HG03196 (cell line): ENCODE measurements at regions not wholly inside any gene's neighbourhood (a gene's known extent, or its start where the extent isn't known, plus 50 kb on each side); places are given as distances from the start of the nearest gene placed in this dataset.

ENCODE experiments used
- ATAC-seq: cut with Tn5 transposase; IDR thresholded peaks from one replicate; pipeline ENCODE4 v1.9.1; 2021; ENCODE audit not compliant: unreplicated experiment

DNA sequence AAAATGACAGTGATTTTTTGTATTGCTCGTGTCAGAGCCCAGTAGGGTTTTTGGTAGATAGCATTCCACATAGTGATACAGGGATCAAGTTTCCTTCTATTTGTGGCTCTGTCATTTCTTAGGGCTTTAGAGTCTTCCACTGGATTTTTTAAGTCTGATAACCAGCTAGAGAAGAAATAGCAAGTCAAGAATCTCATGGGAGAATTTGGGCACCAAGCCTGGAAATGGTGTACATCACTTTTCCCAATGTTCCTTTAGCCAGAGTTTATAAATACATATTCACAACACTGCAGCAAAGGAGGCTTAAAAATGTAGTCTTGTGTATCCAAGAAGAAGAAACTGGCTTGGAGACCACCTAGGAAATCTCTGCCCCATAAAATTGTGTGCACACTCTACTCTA, 647.1 kb upstream of the KLF4 start:
- no peak for ATAC-seq

DNA sequence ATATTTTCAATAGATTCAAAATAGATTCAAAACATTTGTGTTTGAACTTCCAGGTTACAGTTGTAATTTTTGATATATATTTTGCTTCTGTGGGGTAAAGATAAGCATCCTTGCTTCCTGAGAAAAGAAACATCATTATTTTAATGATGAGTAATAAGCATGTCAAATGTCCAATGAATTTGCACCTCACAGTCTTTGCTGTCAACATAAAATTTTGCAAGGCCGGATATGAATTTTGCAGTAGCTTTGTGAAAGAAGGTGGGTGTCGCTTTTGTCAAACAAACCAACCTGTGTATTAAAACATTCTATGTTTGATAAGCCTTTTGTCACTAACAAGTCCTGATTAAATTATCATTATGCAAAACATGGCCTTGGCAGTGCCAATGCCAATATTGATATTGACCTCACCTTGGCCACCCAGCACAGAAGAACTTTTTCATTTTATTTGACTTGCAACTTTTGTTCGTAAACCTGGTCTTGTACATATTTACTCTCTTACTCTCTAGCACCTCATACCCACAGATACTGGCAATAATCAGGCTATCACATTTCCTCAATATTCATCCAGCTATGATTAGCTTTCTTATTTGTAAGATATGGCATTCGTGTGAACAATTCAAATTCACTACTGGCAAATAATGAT, 645.0 kb upstream of the KLF4 start:
- no peak for ATAC-seq

DNA sequence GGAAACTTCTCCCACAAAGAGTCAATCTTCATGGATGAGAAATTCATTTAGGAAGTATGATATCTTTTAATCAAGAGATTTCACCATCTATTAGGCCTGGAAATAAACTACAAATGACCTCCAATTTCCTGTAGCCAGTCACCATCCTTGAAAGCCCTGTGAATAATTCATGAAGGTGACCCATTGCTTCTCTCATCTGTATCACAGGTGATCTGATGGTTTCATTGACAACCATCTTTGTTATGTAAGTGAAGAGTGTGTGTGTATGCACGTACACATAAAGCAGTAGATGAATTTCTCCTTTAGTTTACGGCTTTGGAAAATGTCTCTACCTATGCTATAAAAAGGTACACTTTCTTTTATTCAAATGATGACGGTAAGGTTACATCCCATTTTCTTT, 644.1 kb upstream of the KLF4 start:
- no peak for ATAC-seq

DNA sequence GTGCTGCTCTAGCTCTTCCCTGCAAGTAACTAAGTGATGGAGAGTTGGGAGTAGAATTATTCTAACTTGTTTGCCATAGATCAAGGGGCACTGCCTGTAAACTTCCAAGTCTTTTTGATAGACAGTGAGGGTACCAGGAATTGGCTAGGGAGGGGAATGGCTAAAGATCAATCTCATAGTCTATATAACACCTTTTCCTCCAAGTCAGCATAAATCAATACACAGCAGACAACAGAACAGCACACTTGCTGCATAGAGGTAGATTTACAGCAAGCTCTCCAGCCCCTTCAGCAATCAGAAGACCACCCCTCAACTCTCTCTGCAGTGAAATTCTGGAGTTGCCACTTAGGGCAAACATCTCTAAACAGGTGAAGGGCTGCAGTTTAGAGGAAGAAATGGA, 643.5 kb upstream of the KLF4 start:
- ATAC-seq: no peak

DNA sequence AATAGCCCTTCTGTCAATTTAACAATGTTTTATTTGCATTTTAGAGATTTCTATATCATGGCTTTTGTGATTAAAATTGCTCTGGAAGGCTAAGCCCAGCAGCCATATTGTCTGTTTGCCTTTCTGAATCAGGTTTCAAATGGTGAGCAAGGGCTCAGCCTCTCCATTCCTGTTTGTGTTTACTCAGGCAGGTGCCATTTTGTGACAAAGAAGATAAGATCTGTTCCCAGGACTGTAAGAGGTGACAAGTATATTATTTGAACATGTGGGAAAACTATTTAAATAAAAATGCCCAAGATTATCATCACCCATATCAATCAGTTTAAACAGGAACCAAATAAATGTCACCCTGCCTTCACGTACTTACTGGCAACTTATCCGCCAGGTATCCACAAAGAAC, 641.3 kb upstream of the KLF4 start:
- no peak for ATAC-seq

DNA sequence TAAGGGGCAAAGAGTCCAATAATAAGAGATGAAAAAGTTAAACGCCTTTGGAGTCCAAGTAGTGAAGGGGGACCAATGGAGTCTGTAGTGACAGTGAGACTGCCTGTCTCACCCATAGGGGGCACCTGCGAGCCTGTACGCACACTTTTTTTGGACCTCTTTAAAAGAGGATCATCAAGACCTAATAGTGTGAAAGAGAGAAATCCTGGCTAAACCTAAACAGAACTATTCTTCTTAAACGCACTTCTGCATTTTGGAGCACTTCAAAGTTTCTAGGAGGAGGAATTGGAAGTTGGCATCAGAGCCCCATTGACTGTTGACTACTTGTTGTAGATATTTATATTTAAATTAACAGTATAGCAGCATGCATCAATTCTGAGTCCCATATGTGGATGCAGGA, 636.1 kb upstream of the KLF4 start:
- no peak for ATAC-seq

DNA sequence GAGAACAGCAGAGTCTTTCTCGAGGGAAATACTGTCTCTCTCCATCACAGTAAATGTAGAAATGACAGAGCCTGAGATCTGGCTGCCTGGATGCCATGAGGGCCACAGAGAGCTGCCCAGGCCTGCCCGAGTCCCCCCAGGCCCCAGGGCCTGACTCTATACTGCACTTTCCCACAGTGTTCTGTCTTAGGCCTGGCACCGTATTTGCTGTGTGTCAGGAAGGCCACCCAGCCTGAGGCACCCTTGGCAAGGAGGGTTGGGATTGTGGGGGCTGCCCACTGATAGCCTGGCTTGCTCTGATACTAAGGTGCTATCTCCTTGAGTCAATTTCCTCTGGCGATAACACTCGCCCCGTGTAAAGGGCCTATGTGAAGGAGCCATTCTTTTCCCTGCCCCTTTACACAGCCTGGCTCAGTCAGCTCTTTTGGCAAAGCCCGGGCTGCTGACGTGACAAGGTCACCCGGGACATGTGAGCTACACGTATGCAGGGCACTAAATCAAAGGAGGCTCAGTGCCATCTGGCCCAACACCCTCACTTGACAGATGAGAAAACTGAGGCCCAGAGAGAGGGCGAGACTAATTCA, 630.1 kb upstream of the KLF4 start:
- no peak for ATAC-seq

DNA sequence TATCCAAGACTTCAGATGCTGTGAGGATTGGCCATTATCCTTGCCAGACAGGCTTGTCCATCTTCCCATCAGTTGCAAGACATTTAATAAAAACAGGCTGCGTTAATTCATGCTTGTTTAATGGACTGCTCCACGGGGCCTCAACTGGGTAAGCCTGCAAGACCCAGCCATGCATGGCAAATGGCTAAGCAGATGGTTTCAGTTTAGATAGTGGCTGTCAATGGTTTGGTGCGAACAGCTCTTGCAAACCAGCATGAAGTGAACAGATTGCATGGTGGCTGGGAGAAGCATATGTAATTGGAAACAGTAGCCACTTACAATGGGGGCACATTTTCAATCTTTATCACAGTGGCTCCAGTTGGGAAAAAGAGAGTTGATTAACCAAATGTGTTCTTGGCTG, 628.2 kb upstream of the KLF4 start:
- ATAC-seq: no peak

DNA sequence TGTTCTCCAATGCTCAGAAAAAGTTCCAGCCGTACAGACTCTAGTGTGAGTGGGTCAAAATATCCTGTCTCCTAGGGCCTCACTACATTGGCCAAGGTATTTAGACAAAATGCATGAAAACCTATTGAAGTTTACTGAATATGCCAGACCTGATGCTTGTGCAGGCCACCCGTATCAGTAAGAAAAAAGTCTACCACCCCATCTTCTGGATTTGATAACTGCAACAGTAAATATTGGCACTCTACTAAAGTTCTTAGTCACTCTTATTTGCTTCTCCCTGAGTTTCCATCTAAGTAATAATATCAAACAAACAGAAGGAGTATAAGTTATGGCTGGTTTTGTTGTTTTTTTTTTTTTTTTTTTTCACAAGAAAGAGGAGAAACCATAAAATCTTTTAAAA, 627.7 kb upstream of the KLF4 start:
- no peak for ATAC-seq

DNA sequence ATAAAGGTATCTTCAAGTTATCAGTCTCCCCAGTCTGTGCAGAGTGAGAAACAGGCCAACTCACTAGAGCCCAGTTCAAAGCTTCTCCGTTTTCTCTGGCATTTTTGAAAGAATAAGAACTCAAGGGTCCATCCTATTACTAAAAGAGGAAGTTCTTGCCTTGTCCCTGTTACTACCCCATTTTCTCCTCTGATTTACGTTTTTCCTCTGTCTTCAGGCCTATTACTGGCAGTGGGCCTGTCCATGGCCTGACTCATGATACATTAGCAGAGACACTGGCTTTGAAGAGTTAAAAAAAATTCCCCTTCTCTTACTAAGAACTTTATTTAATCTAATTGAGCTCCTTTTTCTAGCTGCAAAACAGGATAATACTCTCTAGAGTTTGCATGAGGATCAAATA, 624.0 kb upstream of the KLF4 start:
- ATAC-seq: no peak

DNA sequence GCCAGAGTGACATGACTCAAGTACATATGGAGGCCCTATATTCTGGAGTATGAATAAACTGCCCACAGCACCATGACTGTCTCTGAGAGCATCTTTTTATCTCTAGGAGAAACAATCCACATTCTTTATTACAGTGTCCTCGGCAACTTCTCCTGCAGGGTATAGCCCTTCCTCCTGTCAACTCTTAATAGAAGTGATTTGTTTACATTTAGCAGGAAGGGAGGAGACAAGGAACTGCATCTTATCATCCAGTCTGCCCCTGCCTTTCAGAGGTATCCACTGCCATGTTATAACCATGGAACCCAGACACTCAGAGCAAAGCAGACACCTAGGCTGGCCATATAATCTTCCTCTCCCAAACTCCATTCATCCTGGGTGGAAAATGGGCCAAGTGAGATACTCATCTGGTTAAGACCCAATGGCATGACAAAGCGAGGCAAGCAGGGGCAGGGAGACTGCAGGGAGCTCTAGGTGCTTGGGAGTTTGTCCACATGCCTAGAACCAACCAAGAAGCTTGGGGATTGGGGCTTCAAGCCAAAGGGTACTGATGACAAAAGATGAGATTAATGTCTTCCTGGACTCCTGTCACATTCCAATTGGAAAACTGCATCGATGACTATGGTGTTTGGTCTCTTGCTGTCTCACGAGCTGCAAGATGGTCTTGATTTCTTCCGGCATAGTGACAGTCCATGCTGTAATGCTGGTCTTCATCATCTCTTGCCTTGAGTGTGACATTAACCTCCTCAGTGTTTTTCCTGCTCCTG, 620.5 kb upstream of the KLF4 start:
- no peak for ATAC-seq

DNA sequence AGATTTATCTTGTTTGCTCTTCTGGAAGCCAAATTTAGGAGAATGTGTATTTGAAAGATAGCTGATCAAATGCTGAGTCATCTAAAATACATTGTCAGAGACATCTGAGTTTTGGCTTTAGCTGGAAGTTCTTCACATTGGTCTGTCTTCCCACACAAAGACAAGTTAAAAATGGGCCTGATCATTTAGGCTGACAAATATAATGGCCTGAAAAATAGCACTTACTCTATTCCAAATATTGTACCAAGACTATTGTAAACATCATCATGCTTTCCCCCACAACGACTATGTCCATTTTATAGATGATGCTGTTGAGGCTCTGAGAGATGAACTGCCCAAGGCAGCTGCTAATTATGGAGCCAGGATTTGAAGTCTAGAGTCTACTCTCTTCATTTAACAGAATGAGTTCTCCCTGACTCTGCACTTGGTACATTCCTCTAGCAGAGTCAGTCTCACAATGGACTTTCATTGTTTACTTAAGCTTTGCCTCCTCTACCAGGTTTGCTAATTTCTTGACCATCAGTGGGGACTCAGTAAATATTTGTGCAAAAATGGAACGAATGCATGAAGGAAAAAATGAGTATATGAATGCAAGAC, 619.4 kb upstream of the KLF4 start:
- no peak for ATAC-seq

DNA sequence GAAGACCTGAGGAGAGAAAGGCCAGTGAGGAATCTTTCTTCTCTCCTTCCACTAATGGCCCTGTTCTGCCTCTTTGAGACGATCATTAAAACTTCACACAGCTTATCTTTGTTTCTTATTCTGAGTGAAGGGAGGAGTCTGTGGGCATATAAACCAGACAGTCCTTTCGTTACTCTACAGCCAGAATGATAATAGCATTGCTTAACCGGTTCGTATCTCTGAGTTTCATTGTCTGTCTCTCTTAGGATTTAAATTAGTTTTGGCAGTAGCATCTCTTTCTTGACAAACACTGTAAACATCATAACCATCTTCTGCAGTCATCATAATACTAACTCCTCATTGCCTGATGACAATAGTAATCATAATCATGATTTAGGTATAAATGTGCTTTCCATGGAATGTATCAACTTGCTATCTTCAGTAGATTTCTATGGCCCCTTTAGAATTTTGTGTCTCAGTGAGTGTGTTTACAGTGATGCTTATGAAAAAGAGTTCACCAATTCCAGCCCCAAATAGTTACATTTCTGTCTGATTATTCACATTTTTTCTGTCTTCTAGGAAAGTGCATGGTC, 618.8 kb upstream of the KLF4 start:
- no peak for ATAC-seq

DNA sequence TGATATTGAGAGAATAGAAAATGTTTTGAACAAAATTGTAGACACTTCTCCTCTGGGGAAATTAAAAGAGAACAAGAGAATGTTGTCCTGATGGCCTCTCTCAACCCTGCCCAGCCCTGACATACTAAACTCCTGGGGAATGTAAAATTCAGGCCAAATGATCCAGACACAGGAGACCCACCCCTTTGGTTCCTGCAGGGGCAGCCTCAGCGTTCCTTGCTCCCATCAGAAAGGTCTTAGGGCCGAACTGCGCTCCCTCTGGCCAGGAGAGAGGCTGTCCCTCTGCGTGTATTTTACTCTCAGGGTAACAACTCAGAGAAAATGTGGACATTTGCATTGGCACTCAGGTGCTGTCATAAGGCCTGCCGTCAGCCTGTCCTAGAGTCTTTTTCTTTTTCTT, 616.3 kb upstream of the KLF4 start:
- no peak for ATAC-seq

DNA sequence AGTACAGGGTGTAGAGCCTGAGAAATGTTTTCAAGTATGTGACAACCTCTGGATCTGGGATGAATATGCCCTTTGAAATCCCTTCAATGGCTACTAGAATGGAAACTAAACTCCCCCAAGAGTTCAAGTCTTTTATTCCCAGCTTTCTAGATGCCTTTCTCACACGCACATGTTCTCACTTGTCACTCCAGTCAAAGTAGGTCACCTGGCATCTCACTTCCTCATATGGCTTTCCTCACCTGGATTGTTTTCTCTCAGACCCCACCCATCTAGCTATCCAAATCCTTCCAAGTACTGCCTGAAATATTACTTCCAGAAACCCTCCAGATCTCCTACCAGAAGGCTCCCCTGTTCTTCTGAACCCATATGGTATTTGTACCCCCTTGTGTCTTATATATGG, 615.4 kb upstream of the KLF4 start:
- ATAC-seq: no peak

DNA sequence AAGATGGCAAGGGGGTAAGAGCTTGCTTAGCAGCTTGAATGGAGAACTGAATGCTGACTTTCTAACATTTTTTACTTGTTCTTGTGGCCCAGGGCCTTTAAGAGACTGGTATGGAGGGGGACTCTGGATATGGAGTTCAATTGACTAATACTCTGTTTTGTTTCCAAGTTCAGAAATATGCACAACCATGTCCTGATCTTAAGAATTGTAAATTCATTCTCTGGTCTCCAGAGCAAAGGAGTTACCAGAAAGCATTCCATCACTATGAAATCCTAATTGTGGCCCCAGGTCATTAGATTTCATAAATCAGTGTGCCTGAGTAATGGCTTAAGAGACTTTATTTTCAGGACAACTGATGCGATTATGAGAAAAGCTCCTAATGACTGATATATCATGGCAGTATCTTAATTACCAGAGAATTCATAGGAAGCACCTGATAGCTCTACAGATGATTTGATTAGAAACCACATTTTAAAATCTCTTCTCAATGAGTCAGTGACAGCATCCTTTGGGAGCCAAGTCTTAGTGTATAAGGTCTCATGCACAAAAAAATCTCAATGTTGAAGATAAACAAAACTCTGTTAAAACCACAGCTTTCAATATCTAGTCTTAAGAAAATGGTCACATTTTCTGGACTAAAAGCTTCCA, 613.6 kb upstream of the KLF4 start:
- no peak for ATAC-seq

DNA sequence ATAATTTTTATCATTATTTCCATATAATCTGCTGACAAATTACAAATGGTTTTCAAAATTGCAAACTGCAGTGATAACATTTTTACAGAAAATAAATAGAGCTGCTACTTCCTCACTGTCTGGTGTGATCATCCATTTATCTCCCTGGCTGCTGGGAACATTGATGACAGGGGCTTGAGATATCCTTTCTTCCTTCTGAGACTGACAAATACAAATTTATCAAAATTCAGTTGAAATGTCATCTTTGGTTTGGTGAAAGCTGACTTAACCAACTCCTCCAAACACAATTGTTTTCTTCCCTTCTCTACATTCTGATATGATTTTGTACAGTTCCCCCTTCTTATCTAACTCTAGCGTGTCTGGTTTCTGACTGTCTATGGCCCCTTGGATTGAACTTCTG, 611.8 kb upstream of the KLF4 start:
- no peak for ATAC-seq

DNA sequence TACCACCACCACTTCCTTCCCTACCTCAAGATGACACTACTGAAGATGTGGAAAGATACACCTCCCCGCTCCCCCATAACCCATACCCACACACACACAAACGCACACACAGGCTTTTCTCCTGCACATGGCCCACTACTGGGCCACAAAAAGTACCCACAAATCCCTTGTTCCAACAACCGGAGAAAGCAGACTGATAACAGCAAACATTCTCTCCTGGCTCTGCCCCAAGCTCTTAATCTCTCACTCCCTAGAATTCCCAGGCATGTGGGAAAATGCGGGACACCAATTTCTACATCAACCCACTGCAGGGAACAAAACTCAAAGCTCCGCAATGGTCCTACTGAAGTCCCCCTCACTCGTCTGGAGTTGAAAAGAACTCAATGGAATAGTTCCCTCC, 611.0 kb upstream of the KLF4 start:
- ATAC-seq: no peak

DNA sequence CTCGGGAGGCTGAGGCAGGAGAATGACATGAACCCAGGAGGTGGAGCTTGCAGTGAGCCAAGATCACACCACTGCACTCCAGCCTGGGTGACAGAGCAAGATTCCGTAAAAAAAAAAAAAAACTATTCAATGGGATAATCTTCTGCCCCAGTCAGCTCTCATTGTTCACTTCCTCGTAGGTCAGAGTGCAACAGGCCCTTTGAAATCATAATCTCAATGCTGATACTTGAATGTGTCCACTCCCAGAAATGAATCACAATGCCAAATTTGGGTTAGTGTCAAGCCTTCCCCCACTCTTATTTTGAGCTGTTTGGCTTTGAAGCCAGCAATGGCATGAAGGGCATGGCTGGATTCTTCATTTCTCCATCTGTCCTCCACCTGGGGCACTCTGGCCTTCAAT, 610.3 kb upstream of the KLF4 start:
- no peak for ATAC-seq

DNA sequence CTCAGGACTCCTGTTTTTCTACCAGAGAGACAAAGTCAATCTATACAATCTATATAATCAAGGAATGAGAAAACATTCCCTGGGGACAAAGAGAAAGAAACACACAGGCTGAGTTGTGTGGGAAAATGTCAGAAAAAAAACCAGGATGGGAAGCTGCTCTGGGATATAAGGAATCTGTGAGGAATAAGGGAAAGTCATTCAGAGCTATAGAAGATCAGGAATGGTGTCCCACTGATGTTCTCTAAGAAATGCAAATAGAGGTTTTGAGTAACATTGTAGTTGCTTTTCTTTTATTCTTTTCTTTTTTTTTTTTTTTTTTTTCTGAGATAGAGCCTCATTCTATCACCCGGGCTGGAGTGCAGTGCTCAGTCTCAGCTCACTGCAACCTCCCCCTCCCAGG, 605.9 kb upstream of the KLF4 start:
- ATAC-seq: no peak

DNA sequence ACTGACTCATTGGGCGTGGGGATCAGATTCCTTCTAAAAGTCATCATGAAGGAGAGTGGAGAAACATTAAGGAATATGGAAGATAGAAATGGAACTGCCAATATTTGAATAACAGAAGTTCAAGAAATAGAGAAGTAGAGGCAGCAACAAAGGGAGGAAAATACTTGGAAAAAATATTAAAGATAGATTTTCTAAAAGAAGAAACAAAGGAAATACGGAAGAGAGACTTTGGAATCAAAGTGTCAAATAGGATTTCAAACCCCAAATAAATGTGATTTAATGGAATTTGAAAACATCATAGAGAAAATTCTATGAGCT, 605.1 kb upstream of the KLF4 start:
- no peak for ATAC-seq
